ENCODE measurements at regions not wholly inside any gene's neighbourhood (a gene's known extent, or its start where the extent isn't known, plus 50 kb on each side); places are given as distances from the start of the nearest gene placed in this dataset.

GRCh38 chr21:25459365-25459764 is 147.9 kb downstream of the MRPL39 start:
- TF ChIP-seq GATA3 (IDR thresholded peaks at IDR 0.05; ENCODE audit: low read depth, low read length) (no peak), GATA2 (IDR thresholded peaks at IDR 0.05; ENCODE audit: low read depth, low read length) (no peak)

GRCh38 chr21:25458484-25458883 is 148.8 kb downstream of the MRPL39 start:
- no peak for TF ChIP-seq GATA2 (IDR thresholded peaks at IDR 0.05; ENCODE audit: low read depth, low read length)
- no peak for TF ChIP-seq GATA3 (IDR thresholded peaks at IDR 0.05; ENCODE audit: low read depth, low read length)

- TF ChIP-seq GATA3 (IDR thresholded peaks at IDR 0.05; ENCODE audit: low read depth, low read length) (no peak), GATA2 (IDR thresholded peaks at IDR 0.05; ENCODE audit: low read depth, low read length) (no peak)
These were observed 149.3 kb downstream of the MRPL39 start for GRCh38 chr21:25457946-25458345.

- TF ChIP-seq GATA2 (IDR thresholded peaks at IDR 0.05; ENCODE audit: low read depth, low read length) (no peak), GATA3 (IDR thresholded peaks at IDR 0.05; ENCODE audit: low read depth, low read length) (no peak)
These were observed 149.9 kb downstream of the MRPL39 start for GRCh38 chr21:25457411-25457810.

- TF ChIP-seq GATA2 (IDR thresholded peaks at IDR 0.05; ENCODE audit: low read depth, low read length) (no peak), GATA3 (IDR thresholded peaks at IDR 0.05; ENCODE audit: low read depth, low read length) (no peak)
These were observed 150.6 kb downstream of the MRPL39 start for GRCh38 chr21:25456672-25457071.

GRCh38 chr21:25453524-25453923 is 153.8 kb downstream of the MRPL39 start:
- no peak for TF ChIP-seq GATA3 (IDR thresholded peaks at IDR 0.05; ENCODE audit: low read depth, low read length)
- no peak for TF ChIP-seq GATA2 (IDR thresholded peaks at IDR 0.05; ENCODE audit: low read depth, low read length)

GRCh38 chr21:25449950-25450349 is 157.3 kb downstream of the MRPL39 start:
- TF ChIP-seq GATA2 (IDR thresholded peaks at IDR 0.05; ENCODE audit: low read depth, low read length) (no peak), GATA3 (IDR thresholded peaks at IDR 0.05; ENCODE audit: low read depth, low read length) (no peak)

GRCh38 chr21:25441835-25442234 is 165.4 kb downstream of the MRPL39 start:
- no peak for TF ChIP-seq GATA2 (IDR thresholded peaks at IDR 0.05; ENCODE audit: low read depth, low read length)

GRCh38 chr21:25428537-25428936 is 178.7 kb downstream of the MRPL39 start:
- TF ChIP-seq GATA2 (IDR thresholded peaks at IDR 0.05; ENCODE audit: low read depth, low read length) (no peak), GATA3 (IDR thresholded peaks at IDR 0.05; ENCODE audit: low read depth, low read length) (no peak)

GRCh38 chr21:25427828-25428227 is 179.5 kb downstream of the MRPL39 start:
- TF ChIP-seq GATA3 (IDR thresholded peaks at IDR 0.05; ENCODE audit: low read depth, low read length): no peak
- no peak for TF ChIP-seq GATA2 (IDR thresholded peaks at IDR 0.05; ENCODE audit: low read depth, low read length)

- TF ChIP-seq GATA2 (IDR thresholded peaks at IDR 0.05; ENCODE audit: low read depth, low read length): no peak
- no peak for TF ChIP-seq GATA3 (IDR thresholded peaks at IDR 0.05; ENCODE audit: low read depth, low read length)
These were observed 180.7 kb downstream of the MRPL39 start for GRCh38 chr21:25426580-25426979.

- TF ChIP-seq GATA2 (IDR thresholded peaks at IDR 0.05; ENCODE audit: low read depth, low read length) (no peak), GATA3 (IDR thresholded peaks at IDR 0.05; ENCODE audit: low read depth, low read length) (no peak)
These were observed 182.1 kb downstream of the MRPL39 start for GRCh38 chr21:25425156-25425555.

GRCh38 chr21:25424634-25425033 is 182.6 kb downstream of the MRPL39 start:
- no peak for TF ChIP-seq GATA3 (IDR thresholded peaks at IDR 0.05; ENCODE audit: low read depth, low read length)
- TF ChIP-seq GATA2 (IDR thresholded peaks at IDR 0.05; ENCODE audit: low read depth, low read length): no peak

- TF ChIP-seq GATA2 (IDR thresholded peaks at IDR 0.05; ENCODE audit: low read depth, low read length): no peak
- TF ChIP-seq GATA3 (IDR thresholded peaks at IDR 0.05; ENCODE audit: low read depth, low read length): no peak
These were observed 183.2 kb downstream of the MRPL39 start for GRCh38 chr21:25424048-25424447.

- TF ChIP-seq GATA2 (IDR thresholded peaks at IDR 0.05; ENCODE audit: low read depth, low read length) (no peak), GATA3 (IDR thresholded peaks at IDR 0.05; ENCODE audit: low read depth, low read length) (no peak)
These were observed 184.4 kb downstream of the MRPL39 start for GRCh38 chr21:25422610-25423608.
